ENCODE measurements at regions not wholly inside any gene's neighbourhood (a gene's known extent, or its start where the extent isn't known, plus 50 kb on each side); places are given as distances from the start of the nearest gene placed in this dataset.

DNA sequence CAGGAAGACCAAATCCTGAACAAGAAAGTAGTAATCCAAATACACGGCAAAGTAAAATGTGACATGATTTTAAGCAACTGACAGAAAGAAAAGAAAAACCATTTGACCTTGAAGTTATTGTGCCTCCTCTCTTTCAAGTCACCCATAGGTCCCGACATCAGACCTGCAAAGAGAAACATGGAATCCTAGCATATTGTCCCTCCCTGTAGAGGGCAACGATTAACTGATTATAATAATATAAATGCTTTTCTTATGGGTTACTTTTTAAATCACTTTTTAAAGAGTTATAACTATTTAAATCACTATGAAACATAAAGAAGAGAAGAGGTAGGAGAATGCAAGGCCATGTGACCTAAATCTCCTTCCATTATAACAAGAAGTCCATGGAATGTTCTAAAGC, 143.2 kb upstream of the LIPC start:
- peaks cover 3% of the 10 kb centered on the region for H3K9me3 ChIP-seq (ENCODE audit: severe bottlenecking)
- no peaks in the 10 kb centered on the region for H3K36me3 ChIP-seq
- H3K27ac ChIP-seq: no peak overlapping the region
- H3K27me3 ChIP-seq (ENCODE audit: insufficient read depth, low read depth, severe bottlenecking): no peaks in the 10 kb centered on the region
- no peak for DNase-seq
- no peak overlapping the region for H3K4me3 ChIP-seq (ENCODE audit: low read depth, low read length)
- TF ChIP-seq, protein P1, sequence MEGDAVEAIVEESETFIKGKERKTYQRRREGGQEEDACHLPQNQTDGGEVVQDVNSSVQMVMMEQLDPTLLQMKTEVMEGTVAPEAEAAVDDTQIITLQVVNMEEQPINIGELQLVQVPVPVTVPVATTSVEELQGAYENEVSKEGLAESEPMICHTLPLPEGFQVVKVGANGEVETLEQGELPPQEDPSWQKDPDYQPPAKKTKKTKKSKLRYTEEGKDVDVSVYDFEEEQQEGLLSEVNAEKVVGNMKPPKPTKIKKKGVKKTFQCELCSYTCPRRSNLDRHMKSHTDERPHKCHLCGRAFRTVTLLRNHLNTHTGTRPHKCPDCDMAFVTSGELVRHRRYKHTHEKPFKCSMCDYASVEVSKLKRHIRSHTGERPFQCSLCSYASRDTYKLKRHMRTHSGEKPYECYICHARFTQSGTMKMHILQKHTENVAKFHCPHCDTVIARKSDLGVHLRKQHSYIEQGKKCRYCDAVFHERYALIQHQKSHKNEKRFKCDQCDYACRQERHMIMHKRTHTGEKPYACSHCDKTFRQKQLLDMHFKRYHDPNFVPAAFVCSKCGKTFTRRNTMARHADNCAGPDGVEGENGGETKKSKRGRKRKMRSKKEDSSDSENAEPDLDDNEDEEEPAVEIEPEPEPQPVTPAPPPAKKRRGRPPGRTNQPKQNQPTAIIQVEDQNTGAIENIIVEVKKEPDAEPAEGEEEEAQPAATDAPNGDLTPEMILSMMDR (IDR thresholded peaks at IDR 0.05; ENCODE audit: low read depth, low read length): no peak

DNA sequence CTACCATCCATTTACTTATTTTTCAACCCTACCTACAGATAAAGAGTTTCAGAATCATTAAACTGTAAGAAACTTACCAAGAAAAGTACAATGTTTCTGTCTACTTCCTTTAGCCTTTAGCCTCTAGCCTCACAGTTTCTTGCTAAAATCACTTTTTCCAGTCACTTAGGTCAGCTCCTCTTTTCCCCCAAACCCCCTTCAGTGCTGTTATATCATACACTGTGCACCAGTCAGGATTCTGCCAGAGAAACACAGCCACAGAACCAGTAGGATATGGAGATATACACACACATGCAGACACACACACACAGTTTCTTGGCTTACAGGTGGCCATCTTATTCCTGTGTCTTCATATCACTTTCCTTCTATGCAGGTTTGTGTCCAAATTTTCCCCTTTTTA, 139.9 kb upstream of the LIPC start:
- Histone ChIP-seq H3K27ac (no peak overlapping the region), H3K36me3 (no peaks in the 10 kb centered on the region), H3K9me3 (ENCODE audit: severe bottlenecking) (peaks cover 6% of the 10 kb centered on the region), H3K27me3 (ENCODE audit: insufficient read depth, low read depth, severe bottlenecking) (no peaks in the 10 kb centered on the region), H3K4me3 (ENCODE audit: low read depth, low read length) (no peak overlapping the region)
- TF ChIP-seq, protein P1 (IDR thresholded peaks at IDR 0.05; ENCODE audit: low read depth, low read length): no peak
- no peak for DNase-seq

DNA sequence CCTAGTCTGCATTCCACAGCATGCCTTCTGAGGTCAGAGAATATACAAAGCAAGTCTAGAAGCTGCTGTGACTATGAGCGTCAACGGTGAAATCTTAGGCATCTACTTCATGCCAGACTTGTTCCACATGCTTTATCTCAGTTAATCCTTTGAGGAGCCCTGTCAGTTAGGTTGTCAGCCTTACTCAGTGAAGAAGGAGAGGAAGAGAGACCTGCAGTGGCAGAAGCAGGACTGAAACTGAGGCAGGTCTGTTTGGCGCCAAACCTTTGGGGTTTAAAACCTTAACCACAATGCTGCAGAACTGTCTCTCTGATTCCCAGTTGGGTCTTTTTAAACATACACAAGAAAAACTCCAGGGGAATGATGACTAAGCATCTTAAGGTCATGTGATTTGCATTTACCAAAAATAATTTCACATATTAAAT, 139.0 kb upstream of the LIPC start:
- H3K9me3 ChIP-seq (ENCODE audit: severe bottlenecking): peaks cover 6% of the 10 kb centered on the region
- H3K27ac ChIP-seq: no peak overlapping the region
- DNase-seq: no peak
- no peak overlapping the region for H3K4me3 ChIP-seq (ENCODE audit: low read depth, low read length)
- no peaks in the 10 kb centered on the region for H3K36me3 ChIP-seq
- TF ChIP-seq, protein P1 (IDR thresholded peaks at IDR 0.05; ENCODE audit: low read depth, low read length): no peak
- H3K27me3 ChIP-seq (ENCODE audit: insufficient read depth, low read depth, severe bottlenecking): no peaks in the 10 kb centered on the region

DNA sequence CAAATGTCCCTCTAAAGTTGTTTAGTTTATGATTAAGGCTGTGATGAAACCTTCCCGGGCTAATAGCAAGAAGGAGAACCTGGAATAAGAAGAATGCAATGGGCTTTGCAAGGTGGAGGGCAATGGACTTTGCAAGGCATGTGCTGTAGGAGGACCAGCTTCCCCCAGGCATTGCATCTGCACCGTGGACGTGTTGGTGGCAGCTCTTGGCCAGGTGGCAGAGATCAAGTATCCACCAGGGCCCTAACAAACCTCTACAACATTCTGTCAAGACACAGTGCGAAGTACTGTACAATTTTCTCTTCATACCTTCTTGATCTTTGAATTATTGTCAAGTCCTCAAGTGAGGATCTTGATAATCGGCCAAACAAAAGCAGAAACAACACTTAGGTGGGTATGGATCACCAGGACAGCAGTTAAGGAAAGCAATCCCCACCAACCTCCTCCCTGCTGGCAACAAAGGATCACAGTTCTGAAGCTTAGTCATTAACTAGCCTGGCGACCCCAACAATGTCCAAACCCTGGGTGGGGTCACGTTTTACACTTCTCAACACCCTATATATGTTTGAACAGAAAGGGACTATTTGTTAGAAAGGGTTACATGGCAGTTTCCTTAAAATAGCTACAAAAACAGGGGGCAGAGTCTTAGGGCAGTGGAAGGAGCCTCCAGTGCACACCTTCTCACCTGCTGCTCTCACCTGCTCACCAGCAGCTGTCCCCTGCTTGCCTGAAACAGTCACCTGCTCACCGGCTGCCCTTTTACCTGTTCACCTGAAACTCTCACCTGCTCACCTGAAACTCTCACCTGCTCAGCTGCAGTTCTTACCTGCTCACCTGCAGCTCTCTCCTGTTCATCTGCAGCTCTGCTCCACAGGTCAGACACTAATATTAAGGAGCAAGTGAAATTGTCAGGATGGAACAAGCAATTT, 137.9 kb upstream of the LIPC start:
- Histone ChIP-seq H3K27me3 (ENCODE audit: insufficient read depth, low read depth, severe bottlenecking) (no peaks in the 10 kb centered on the region), H3K36me3 (no peaks in the 10 kb centered on the region), H3K4me3 (ENCODE audit: low read depth, low read length) (no peak overlapping the region), H3K9me3 (ENCODE audit: severe bottlenecking) (peaks cover 6% of the 10 kb centered on the region), H3K27ac (no peak overlapping the region)
- TF ChIP-seq, protein P1 (IDR thresholded peaks at IDR 0.05; ENCODE audit: low read depth, low read length): no peak
- DNase-seq: no peak

DNA sequence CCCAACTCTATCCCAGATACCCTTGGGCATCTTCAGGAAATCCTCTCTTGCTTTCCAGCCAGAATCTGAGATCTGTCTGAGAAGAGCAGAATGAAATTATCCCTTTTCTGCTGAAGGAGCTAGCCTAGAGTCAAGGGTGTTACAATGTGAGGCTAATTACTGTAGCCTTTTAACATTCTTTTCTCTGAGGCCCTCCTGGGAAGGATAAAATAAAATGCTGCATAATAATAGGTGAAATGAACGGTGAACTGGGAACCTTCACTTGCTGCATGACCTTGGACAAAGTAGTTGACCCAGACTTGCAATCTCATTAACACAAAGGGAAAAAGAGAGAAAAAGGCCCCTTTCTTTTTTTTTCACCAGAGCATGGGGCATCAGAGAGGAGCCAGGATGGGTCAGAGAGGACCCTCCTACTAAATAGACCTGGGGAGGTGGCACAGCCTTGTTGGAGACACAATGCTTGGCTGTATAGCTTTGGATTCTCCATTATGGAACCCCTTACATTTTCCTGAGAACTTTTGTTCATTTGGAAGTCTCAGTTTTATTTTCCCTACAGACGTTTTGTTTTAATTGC, 137.0 kb upstream of the LIPC start:
- H3K27ac ChIP-seq: no peak overlapping the region
- no peak for DNase-seq
- H3K27me3 ChIP-seq (ENCODE audit: insufficient read depth, low read depth, severe bottlenecking): no peaks in the 10 kb centered on the region
- no peak overlapping the region for H3K4me3 ChIP-seq (ENCODE audit: low read depth, low read length)
- H3K9me3 ChIP-seq (ENCODE audit: severe bottlenecking): peaks cover 6% of the 10 kb centered on the region
- TF ChIP-seq, protein P1 (IDR thresholded peaks at IDR 0.05; ENCODE audit: low read depth, low read length): no peak
- no peaks in the 10 kb centered on the region for H3K36me3 ChIP-seq
